ENCODE measurements at regions not wholly inside any gene's neighbourhood (a gene's known extent, or its start where the extent isn't known, plus 50 kb on each side); places are given as distances from the start of the nearest gene placed in this dataset.
"Not testable (repeated sequence)": the region's sequence is repeated elsewhere in the genome, so short reads cannot be mapped to it uniquely, and the experiment has no call there.

GRCh38 chr2:5195636-5196035, 496.5 kb upstream of the SOX11 start (continued):
- TF ChIP-seq REST (IDR thresholded peaks at IDR 0.05; ENCODE audit: low read depth, low read length) (no peak), HDAC6 (IDR thresholded peaks at IDR 0.05; ENCODE audit: unreplicated experiment) (no peak)

- Histone ChIP-seq H4K20me1 (ENCODE audit: control insufficient read depth, insufficient read depth) (no peaks in the 10 kb centered on the region), H2AFZ (ENCODE audit: control insufficient read depth, low read depth, low read length) (no peak overlapping the region), H3K79me2 (ENCODE audit: control insufficient read depth, insufficient read depth, low read length) (no peaks in the 10 kb centered on the region), H3K4me2 (ENCODE audit: control insufficient read depth, insufficient read depth) (no peak overlapping the region), H3K36me3 (ENCODE audit: control insufficient read depth in 2 of 2, insufficient read depth in 2 of 2, low read length in 1 of 2) (no peaks in the 10 kb centered on the region), H3K27ac (ENCODE audit: control insufficient read depth, insufficient read depth) (no peak overlapping the region), H3K27me3 (replicated peaks in 1 of 2; ENCODE audit: control insufficient read depth in 2 of 2, insufficient read depth in 2 of 2, low read length in 1 of 2) (no peaks in the 10 kb centered on the region), H3K9me3 (replicated peaks; ENCODE audit: control insufficient read depth, insufficient read depth, low read length) (no peaks in the 10 kb centered on the region), H3K4me1 (ENCODE audit: control insufficient read depth, insufficient read depth, low read length) (no peaks in the 10 kb centered on the region), H3K4me3 (no peak overlapping the region), H3K9ac (ENCODE audit: control insufficient read depth, insufficient read depth, low read length) (no peak overlapping the region)
- SMC1A ChIA-PET (ENCODE audit: uncharacterized antibody, unreplicated experiment) = interaction anchor here (1.2 kb wide), 1 partner anchor 11 kb away, joined by 3 read pairs; no protein-coding TSS in a partner anchor
- DNase-seq (ENCODE audit: low read depth, low spot score) (no peak), FAIRE-seq (no peak), ATAC-seq (no peak)
- in situ Hi-C loops (cut with MboI) (no loop called here), intact Hi-C loops (cut with micrococcal nuclease; ENCODE audit: unreplicated experiment) (no loop called here)
- TF ChIP-seq TARDBP (IDR thresholded peaks at IDR 0.05; ENCODE audit: borderline replicate concordance) (no peak), SMC3 (IDR thresholded peaks at IDR 0.05; ENCODE audit: borderline replicate concordance, low read length) (no peak), NR2C2 (IDR thresholded peaks at IDR 0.05; ENCODE audit: borderline replicate concordance, control insufficient read depth, insufficient read length, low read depth) (no peak)
- CTCF ChIA-PET = no interaction called here
- RAD21 ChIA-PET (ENCODE audit: unreplicated experiment) = no interaction called here
- 3% methylated on average over 5 of the region's 5 CpGs for WGBS (ENCODE audit: insufficient coverage, insufficient replicate concordance, low lambda C conversion rate, missing lambda C conversion rate)
- POLR2A ChIA-PET = no interaction called here
- BruUV-seq (replicated peaks) = no TSS peak
These were observed 488.9 kb upstream of the SOX11 start for GRCh38 chr2:5203134-5203755.

GRCh38 chr2:5206742-5207141, 485.4 kb upstream of the SOX11 start:
- H3K9me3 ChIP-seq (replicated peaks; ENCODE audit: control insufficient read depth, insufficient read depth, low read length); H3K36me3 ChIP-seq (ENCODE audit: control insufficient read depth in 2 of 2, insufficient read depth in 2 of 2, low read length in 1 of 2); H3K27ac ChIP-seq (ENCODE audit: control insufficient read depth, insufficient read depth); SMC1A ChIA-PET (ENCODE audit: uncharacterized antibody, unreplicated experiment); H3K4me1 ChIP-seq (ENCODE audit: control insufficient read depth, insufficient read depth, low read length); POLR2A ChIA-PET; FAIRE-seq; in situ Hi-C loops (cut with MboI); CTCF ChIA-PET; H4K20me1 ChIP-seq (ENCODE audit: control insufficient read depth, insufficient read depth); RAD21 ChIA-PET (ENCODE audit: unreplicated experiment); H3K79me2 ChIP-seq (ENCODE audit: control insufficient read depth, insufficient read depth, low read length); BruUV-seq (replicated peaks); H3K27me3 ChIP-seq (replicated peaks in 1 of 2; ENCODE audit: control insufficient read depth in 2 of 2, insufficient read depth in 2 of 2, low read length in 1 of 2); intact Hi-C loops (cut with micrococcal nuclease; ENCODE audit: unreplicated experiment); ATAC-seq; H3K4me3 ChIP-seq; H3K9ac ChIP-seq (ENCODE audit: control insufficient read depth, insufficient read depth, low read length); DNase-seq (ENCODE audit: low read depth, low spot score); H2AFZ ChIP-seq (ENCODE audit: control insufficient read depth, low read depth, low read length); H3K4me2 ChIP-seq (ENCODE audit: control insufficient read depth, insufficient read depth): not testable (repeated sequence)
- WGBS (ENCODE audit: insufficient coverage, insufficient replicate concordance, low lambda C conversion rate, missing lambda C conversion rate) = 3% methylated on average over 2 of the region's 2 CpGs

All from GM12878 (cell line).